ENCODE measurements at regions not wholly inside any gene's neighbourhood (a gene's known extent, or its start where the extent isn't known, plus 50 kb on each side); places are given as distances from the start of the nearest gene placed in this dataset.

GRCh38 chr11:21659961-21660360 lies 532.9 kb upstream of the ANO5 start:
- intact Hi-C loops (cut with DNase I) = no loop called here
- no peak overlapping the region for H3K4me3 ChIP-seq
- no peaks in the 10 kb centered on the region for H3K9me3 ChIP-seq
- no peak overlapping the region for H3K27ac ChIP-seq
- H3K27me3 ChIP-seq = no peaks in the 10 kb centered on the region
- DNase-seq (no peak), ATAC-seq (no peak)
- no peaks in the 10 kb centered on the region for H3K36me3 ChIP-seq
- no peak for TF ChIP-seq CTCF (IDR thresholded peaks at IDR 0.05)
- H3K4me1 ChIP-seq = no peaks in the 10 kb centered on the region

GRCh38 chr11:21675049-21675616 lies 517.8 kb upstream of the ANO5 start:
- no peak for ATAC-seq

GRCh38 chr11:21687643-21688042 lies 505.2 kb upstream of the ANO5 start:
- TF ChIP-seq CTCF (IDR thresholded peaks at IDR 0.05) = no peak
- Histone ChIP-seq H3K9me3 (peaks cover 0 to 6% of the 10 kb centered on the region in 2 donors), H3K4me1 (no peaks in the 10 kb centered on the region), H3K4me3 (no peak overlapping the region), H3K27me3 (no peaks in the 10 kb centered on the region), H3K36me3 (no peaks in the 10 kb centered on the region), H3K27ac (no peak overlapping the region)
- intact Hi-C loops (cut with DNase I) = no loop called here
- ATAC-seq (no peak), DNase-seq (no peak)

More at GRCh38 chr11:21675049-21675616, 517.8 kb upstream of the ANO5 start:
- intact Hi-C loops (cut with DNase I) = no loop called here
- H3K27me3 ChIP-seq = no peaks in the 10 kb centered on the region
- no peaks in the 10 kb centered on the region for H3K4me1 ChIP-seq
- H3K9me3 ChIP-seq = peaks cover 0 to 2% of the 10 kb centered on the region in 2 donors
- H3K27ac ChIP-seq = no peak overlapping the region
- TF ChIP-seq CTCF (IDR thresholded peaks at IDR 0.05) = no peak
- no peak overlapping the region for H3K4me3 ChIP-seq
- DNase-seq = no peak
- no peaks in the 10 kb centered on the region for H3K36me3 ChIP-seq

GRCh38 chr11:21704539-21704938 lies 488.3 kb upstream of the ANO5 start:
- Histone ChIP-seq H3K4me1 (no peaks in the 10 kb centered on the region), H3K9me3 (no peaks in the 10 kb centered on the region), H3K36me3 (no peaks in the 10 kb centered on the region), H3K27ac (no peak overlapping the region), H3K4me3 (no peak overlapping the region), H3K27me3 (no peaks in the 10 kb centered on the region)
- ATAC-seq (no peak), DNase-seq (no peak)
- no peak for TF ChIP-seq CTCF (IDR thresholded peaks at IDR 0.05)
- intact Hi-C loops (cut with DNase I) = no loop called here

- ATAC-seq = no peak
- no peaks in the 10 kb centered on the region for H3K4me1 ChIP-seq
- H3K4me3 ChIP-seq = no peak overlapping the region
- intact Hi-C loops (cut with DNase I) = no loop called here
- no peak for TF ChIP-seq CTCF (IDR thresholded peaks at IDR 0.05)
- no peaks in the 10 kb centered on the region for H3K36me3 ChIP-seq
- H3K9me3 ChIP-seq = no peaks in the 10 kb centered on the region
- H3K27ac ChIP-seq = no peak overlapping the region
- no peaks in the 10 kb centered on the region for H3K27me3 ChIP-seq
- DNase-seq = no peak
These were observed 485.7 kb upstream of the ANO5 start for GRCh38 chr11:21707116-21707739.
